Superior temporal gyrus (tissue), 1 donor: ENCODE measurements at regions not wholly inside any gene's neighbourhood (a gene's known extent, or its start where the extent isn't known, plus 50 kb on each side); places are given as distances from the start of the nearest gene placed in this dataset.

Experiments
- DNase-seq: peaks from one replicate; pipeline ENCODE4 v3.0.0-alpha.2; 2016; ENCODE audit errors: extremely low spot score

- DNase-seq, result no peak
These were observed 374.9 kb downstream of the GXYLT1 start for GRCh38 chr12:41769810-41770209.

GRCh38 chr12:41768456-41768855, 376.2 kb downstream of the GXYLT1 start:
- DNase-seq, result no peak

GRCh38 chr12:41762691-41763090, 382.0 kb downstream of the GXYLT1 start:
- no peak for DNase-seq

- DNase-seq, result no peak
These were observed 399.1 kb downstream of the GXYLT1 start for GRCh38 chr12:41745593-41745992.

GRCh38 chr12:41743835-41744234, 400.8 kb downstream of the GXYLT1 start:
- no peak for DNase-seq

GRCh38 chr12:41739066-41739465, 405.6 kb downstream of the GXYLT1 start:
- DNase-seq, result no peak

GRCh38 chr12:41737423-41737822, 407.3 kb downstream of the GXYLT1 start:
- no peak for DNase-seq

GRCh38 chr12:41736436-41736835, 408.2 kb downstream of the GXYLT1 start:
- no peak for DNase-seq

GRCh38 chr12:41731691-41732090, 413.0 kb downstream of the GXYLT1 start:
- no peak for DNase-seq

- DNase-seq, result no peak
These were observed 413.6 kb downstream of the GXYLT1 start for GRCh38 chr12:41731061-41731460.

- no peak for DNase-seq
These were observed 420.5 kb downstream of the GXYLT1 start for GRCh38 chr12:41724216-41724615.

- no peak for DNase-seq
These were observed 425.5 kb downstream of the GXYLT1 start for GRCh38 chr12:41719214-41719613.

- no peak for DNase-seq
These were observed 429.4 kb downstream of the GXYLT1 start for GRCh38 chr12:41715256-41715655.

- no peak for DNase-seq
These were observed 435.0 kb downstream of the GXYLT1 start for GRCh38 chr12:41709463-41710285.

GRCh38 chr12:41709012-41709411, 435.7 kb downstream of the GXYLT1 start:
- DNase-seq, result no peak

- DNase-seq, result no peak
These were observed 438.3 kb downstream of the GXYLT1 start for GRCh38 chr12:41706376-41706775.

- no peak for DNase-seq
These were observed 442.6 kb downstream of the GXYLT1 start for GRCh38 chr12:41701943-41702601.

GRCh38 chr12:41700940-41701339, 443.7 kb downstream of the GXYLT1 start:
- DNase-seq, result no peak

- no peak for DNase-seq
These were observed 445.0 kb downstream of the GXYLT1 start for GRCh38 chr12:41699658-41700057.

- DNase-seq, result no peak
These were observed 447.5 kb downstream of the GXYLT1 start for GRCh38 chr12:41697161-41697560.

- DNase-seq, result no peak
These were observed 459.7 kb downstream of the GXYLT1 start for GRCh38 chr12:41684997-41685396.

- DNase-seq, result no peak
These were observed 461.0 kb downstream of the GXYLT1 start for GRCh38 chr12:41683513-41684240.

- no peak for DNase-seq
These were observed 461.7 kb downstream of the GXYLT1 start for GRCh38 chr12:41683023-41683422.
